Neural crest cell (in vitro differentiated cells): ENCODE measurements at regions not wholly inside any gene's neighbourhood (a gene's known extent, or its start where the extent isn't known, plus 50 kb on each side); places are given as distances from the start of the nearest gene placed in this dataset.

Experiments used
- DNase-seq: peaks from one replicate; pipeline ENCODE4 v3.0.0; 2021; ENCODE audit warnings: low read depth, mixed read lengths, low spot score
- H3K27ac Mint-ChIP-seq: one replicate; pipeline ENCODE4 v1.8.0; 2021; ENCODE audit warnings: mild to moderate bottlenecking, mixed read lengths; ENCODE audit not compliant: unreplicated experiment
- H3K27me3 Mint-ChIP-seq: 2 replicates; pipeline ENCODE4 v1.8.0; 2021; ENCODE audit warnings: low read depth, mild to moderate bottlenecking, mixed read lengths
- H3K36me3 Mint-ChIP-seq: 2 replicates; pipeline ENCODE4 v1.8.0; 2021; ENCODE audit warnings: low read depth, mild to moderate bottlenecking, mixed read lengths
- H3K4me1 Mint-ChIP-seq: 2 replicates; pipeline ENCODE4 v1.8.0; 2021; ENCODE audit warnings: mixed read lengths
- H3K4me3 Mint-ChIP-seq: one replicate; pipeline ENCODE4 v1.8.0; 2021; ENCODE audit warnings: mild to moderate bottlenecking, mixed read lengths
- H3K9me3 Mint-ChIP-seq: 2 replicates; pipeline ENCODE4 v1.8.0; 2021; ENCODE audit warnings: mixed read lengths
- CTCF ChIP-seq: fragments of 200-600 bp; sonication (generic); conservative IDR thresholded peaks from 2 replicates; pipeline ENCODE4 v1.5.0; 2021; ENCODE audit warnings: antibody characterized with exemption, mild to moderate bottlenecking

- no peak for DNase-seq
- Mint-ChIP-seq H3K27me3 (no peaks in the 10 kb centered on the region), H3K4me3 (no peak overlapping the region), H3K9me3 (peaks cover 3% of the 10 kb centered on the region), H3K27ac (no peak overlapping the region), H3K36me3 (no peaks in the 10 kb centered on the region), H3K4me1 (peaks cover 34% of the 10 kb centered on the region)
- TF ChIP-seq CTCF, result no peak
Observed at GRCh38 chr7:18354108-18355085, 141.2 kb upstream of the HDAC9 start.

GRCh38 chr7:18356191-18356645 lies 139.3 kb upstream of the HDAC9 start:
- no peaks in the 10 kb centered on the region for H3K27me3 Mint-ChIP-seq
- no peaks in the 10 kb centered on the region for H3K36me3 Mint-ChIP-seq
- peaks cover 34% of the 10 kb centered on the region for H3K4me1 Mint-ChIP-seq
- H3K9me3 Mint-ChIP-seq, result peaks cover 3% of the 10 kb centered on the region
- no peak overlapping the region for H3K27ac Mint-ChIP-seq
- peak; percentile 80 for TF ChIP-seq CTCF
- H3K4me3 Mint-ChIP-seq, result no peak overlapping the region
- peak; percentile 6 for DNase-seq

GRCh38 chr7:18357691-18358090 lies 137.9 kb upstream of the HDAC9 start:
- H3K4me1 Mint-ChIP-seq, result peaks cover 29% of the 10 kb centered on the region
- H3K4me3 Mint-ChIP-seq, result no peak overlapping the region
- peak overlapping the region; percentile 44 for H3K27ac Mint-ChIP-seq
- peak; percentile 37 for TF ChIP-seq CTCF
- DNase-seq, result no peak
- H3K9me3 Mint-ChIP-seq, result peaks cover 3% of the 10 kb centered on the region
- H3K36me3 Mint-ChIP-seq, result no peaks in the 10 kb centered on the region
- H3K27me3 Mint-ChIP-seq, result no peaks in the 10 kb centered on the region

GRCh38 chr7:18361756-18362155 lies 133.8 kb upstream of the HDAC9 start:
- TF ChIP-seq CTCF, result no peak
- no peaks in the 10 kb centered on the region for H3K4me1 Mint-ChIP-seq
- no peak overlapping the region for H3K27ac Mint-ChIP-seq
- H3K4me3 Mint-ChIP-seq, result no peak overlapping the region
- peaks cover 3% of the 10 kb centered on the region for H3K9me3 Mint-ChIP-seq
- DNase-seq, result no peak
- H3K27me3 Mint-ChIP-seq, result no peaks in the 10 kb centered on the region
- no peaks in the 10 kb centered on the region for H3K36me3 Mint-ChIP-seq

- Mint-ChIP-seq H3K4me1 (no peaks in the 10 kb centered on the region), H3K27me3 (no peaks in the 10 kb centered on the region), H3K27ac (no peak overlapping the region), H3K36me3 (no peaks in the 10 kb centered on the region), H3K9me3 (no peaks in the 10 kb centered on the region), H3K4me3 (no peak overlapping the region)
- DNase-seq, result no peak
- no peak for TF ChIP-seq CTCF
Observed at GRCh38 chr7:18363751-18364380, 131.7 kb upstream of the HDAC9 start.
